ENCODE measurements at regions not wholly inside any gene's neighbourhood (a gene's known extent, or its start where the extent isn't known, plus 50 kb on each side); places are given as distances from the start of the nearest gene placed in this dataset.

GRCh38 chr12:61879229-61879628 lies 381.0 kb upstream of the USP15 start:
- Mint-ChIP-seq H3K27me3 (no peaks in the 10 kb centered on the region), H3K4me1 (ENCODE audit: low read depth) (no peaks in the 10 kb centered on the region), H3K36me3 (ENCODE audit: low read depth) (no peaks in the 10 kb centered on the region), H3K9me3 (no peaks in the 10 kb centered on the region), H3K27ac (no peak overlapping the region), H3K4me3 (no peak overlapping the region)

DNA sequence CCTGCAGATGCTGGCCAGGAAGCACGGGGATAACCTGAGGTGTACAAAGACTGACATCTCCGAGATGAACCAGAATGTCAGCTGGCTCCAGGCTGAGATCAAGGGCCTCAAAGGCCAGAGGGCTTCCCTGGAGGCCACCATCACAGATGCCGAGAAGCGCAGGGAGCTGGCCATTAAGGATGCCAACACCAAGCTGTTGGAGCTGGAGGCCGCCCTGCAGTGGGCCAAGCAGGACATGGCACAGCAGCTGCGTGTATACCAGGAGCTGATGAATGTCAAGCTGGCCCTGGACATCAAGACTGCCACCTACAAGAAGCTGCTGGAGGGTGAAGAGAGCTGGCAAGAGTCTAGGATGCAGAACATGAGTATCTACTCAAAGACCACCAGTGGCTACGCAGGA lies 380.0 kb upstream of the USP15 start:
- no peaks in the 10 kb centered on the region for H3K9me3 Mint-ChIP-seq

DNA sequence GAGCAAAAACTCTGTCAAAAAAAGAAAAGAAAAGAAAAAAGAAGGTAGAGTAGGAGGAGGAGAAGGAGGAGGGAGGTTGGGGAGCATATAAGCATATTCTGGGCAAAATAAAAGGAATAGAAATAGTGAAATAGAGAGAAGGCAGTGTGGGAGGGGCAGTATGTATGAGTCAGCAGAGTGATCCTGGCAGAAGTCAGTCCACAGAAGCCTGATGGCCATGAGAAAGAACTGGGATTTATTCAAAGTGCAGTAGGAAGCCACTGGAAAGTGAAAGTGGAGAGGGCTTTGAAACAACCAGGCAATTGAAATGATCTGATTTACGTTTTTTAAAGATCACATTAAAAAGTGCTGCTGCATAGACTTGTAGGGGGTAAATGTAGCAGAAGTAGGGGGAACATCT lies 368.6 kb upstream of the USP15 start:
- H3K9me3 Mint-ChIP-seq: no peaks in the 10 kb centered on the region

More for the DNA sequence above, 380.0 kb upstream of the USP15 start:
- Mint-ChIP-seq H3K27ac (no peak overlapping the region), H3K4me3 (no peak overlapping the region), H3K4me1 (ENCODE audit: low read depth) (no peaks in the 10 kb centered on the region), H3K36me3 (ENCODE audit: low read depth) (no peaks in the 10 kb centered on the region), H3K27me3 (no peaks in the 10 kb centered on the region)

DNA sequence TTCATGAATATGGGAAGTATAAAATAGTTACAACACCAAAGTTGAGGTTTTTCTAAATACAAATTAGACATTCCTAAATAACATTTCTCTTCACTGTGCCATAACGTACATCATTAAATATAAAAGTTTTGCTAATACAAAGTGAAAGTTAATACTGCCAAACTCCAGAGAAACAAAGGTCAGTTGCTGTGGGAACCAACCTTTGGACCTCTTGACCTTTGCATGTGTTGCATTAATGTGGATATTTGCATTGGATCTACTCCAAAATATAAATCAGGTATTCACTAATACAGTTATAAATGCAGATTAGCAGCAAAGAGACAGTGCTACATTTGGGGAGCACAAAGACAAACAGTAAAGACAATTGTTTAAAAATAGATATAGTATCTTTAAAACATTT lies 366.0 kb upstream of the USP15 start:
- Mint-ChIP-seq H3K27ac (no peak overlapping the region), H3K9me3 (peaks cover 6% of the 10 kb centered on the region), H3K4me3 (no peak overlapping the region), H3K27me3 (peaks cover 3% of the 10 kb centered on the region), H3K4me1 (ENCODE audit: low read depth) (no peaks in the 10 kb centered on the region), H3K36me3 (ENCODE audit: low read depth) (no peaks in the 10 kb centered on the region)

More for the DNA sequence above, 368.6 kb upstream of the USP15 start:
- Mint-ChIP-seq H3K27ac (no peak overlapping the region), H3K27me3 (peaks cover 3% of the 10 kb centered on the region), H3K36me3 (ENCODE audit: low read depth) (no peaks in the 10 kb centered on the region), H3K4me3 (no peak overlapping the region), H3K4me1 (ENCODE audit: low read depth) (no peaks in the 10 kb centered on the region)

DNA sequence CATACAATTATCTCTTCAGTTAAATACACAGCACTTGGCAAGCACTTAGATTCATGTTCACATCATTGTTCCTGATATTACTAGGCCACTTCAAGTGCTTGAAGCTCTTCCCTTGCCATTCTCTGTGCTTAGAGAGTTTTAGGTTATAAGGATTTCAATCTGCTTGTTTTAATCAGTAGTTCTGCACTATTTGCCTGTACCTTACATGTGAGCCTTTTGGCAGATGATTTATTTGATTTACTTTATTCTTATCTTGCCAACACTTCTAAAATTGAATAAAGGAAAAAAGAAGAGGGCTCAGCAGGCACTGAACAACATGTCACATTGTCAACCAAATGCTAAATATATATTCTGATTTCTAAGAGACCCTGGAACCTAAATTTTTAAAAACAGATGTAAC lies 363.8 kb upstream of the USP15 start:
- Mint-ChIP-seq H3K27me3 (no peaks in the 10 kb centered on the region), H3K9me3 (peaks cover 9% of the 10 kb centered on the region), H3K36me3 (ENCODE audit: low read depth) (no peaks in the 10 kb centered on the region), H3K4me3 (no peak overlapping the region), H3K27ac (no peak overlapping the region), H3K4me1 (ENCODE audit: low read depth) (no peaks in the 10 kb centered on the region)

GRCh38 chr12:61902403-61902802 lies 357.8 kb upstream of the USP15 start:
- Mint-ChIP-seq H3K4me1 (ENCODE audit: low read depth) (no peaks in the 10 kb centered on the region), H3K4me3 (no peak overlapping the region), H3K27ac (no peak overlapping the region), H3K9me3 (peaks cover 18% of the 10 kb centered on the region), H3K36me3 (ENCODE audit: low read depth) (no peaks in the 10 kb centered on the region), H3K27me3 (no peaks in the 10 kb centered on the region)

- Mint-ChIP-seq H3K27ac (no peak overlapping the region), H3K4me3 (no peak overlapping the region), H3K27me3 (no peaks in the 10 kb centered on the region), H3K36me3 (ENCODE audit: low read depth) (no peaks in the 10 kb centered on the region), H3K9me3 (no peaks in the 10 kb centered on the region), H3K4me1 (ENCODE audit: low read depth) (no peaks in the 10 kb centered on the region)
Observed at GRCh38 chr12:61911113-61911512, 349.1 kb upstream of the USP15 start.

DNA sequence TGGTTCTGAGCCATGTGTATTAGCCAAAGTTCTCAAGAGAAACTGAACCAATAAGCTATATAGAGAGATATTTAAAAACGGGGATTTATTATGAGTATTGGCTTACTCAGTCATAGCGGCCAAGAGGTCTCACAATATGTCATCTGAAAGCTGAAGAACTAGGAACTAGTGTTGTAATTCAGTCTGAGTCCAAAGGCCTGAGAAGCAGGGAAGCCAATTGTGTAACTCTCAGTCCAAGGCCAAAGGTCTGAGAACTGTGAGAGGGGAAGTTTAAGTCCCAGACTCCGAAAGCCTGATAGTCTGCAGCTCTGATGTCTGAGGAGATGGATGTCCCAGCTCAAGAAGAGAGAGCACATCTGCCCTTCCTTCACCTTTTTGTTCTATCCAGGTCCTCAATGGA lies 344.8 kb upstream of the USP15 start:
- Mint-ChIP-seq H3K4me3 (no peak overlapping the region), H3K4me1 (ENCODE audit: low read depth) (no peaks in the 10 kb centered on the region), H3K9me3 (peaks cover 1% of the 10 kb centered on the region), H3K36me3 (ENCODE audit: low read depth) (no peaks in the 10 kb centered on the region), H3K27me3 (no peaks in the 10 kb centered on the region), H3K27ac (no peak overlapping the region)

DNA sequence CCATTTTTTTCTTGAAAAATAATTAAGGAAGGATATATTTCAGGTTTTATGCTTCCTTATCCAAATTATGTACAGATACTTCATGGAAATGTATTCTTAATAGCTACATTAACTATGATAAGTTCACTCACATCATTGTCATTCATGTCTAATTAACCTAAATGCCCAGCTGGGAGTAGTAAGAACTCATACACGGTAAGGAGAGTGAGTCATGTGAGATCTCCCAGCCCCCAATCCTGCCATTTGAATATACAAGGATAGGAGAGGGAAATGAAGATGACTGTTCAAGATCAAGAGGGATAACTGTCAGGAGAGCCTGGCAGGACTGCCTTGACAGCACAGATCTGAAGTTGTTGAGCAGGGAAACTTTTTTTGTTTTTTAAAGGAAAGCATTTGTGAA lies 343.4 kb upstream of the USP15 start:
- Mint-ChIP-seq H3K9me3 (peaks cover 13% of the 10 kb centered on the region), H3K27ac (no peak overlapping the region), H3K4me3 (no peak overlapping the region), H3K4me1 (ENCODE audit: low read depth) (no peaks in the 10 kb centered on the region), H3K27me3 (no peaks in the 10 kb centered on the region), H3K36me3 (ENCODE audit: low read depth) (no peaks in the 10 kb centered on the region)

DNA sequence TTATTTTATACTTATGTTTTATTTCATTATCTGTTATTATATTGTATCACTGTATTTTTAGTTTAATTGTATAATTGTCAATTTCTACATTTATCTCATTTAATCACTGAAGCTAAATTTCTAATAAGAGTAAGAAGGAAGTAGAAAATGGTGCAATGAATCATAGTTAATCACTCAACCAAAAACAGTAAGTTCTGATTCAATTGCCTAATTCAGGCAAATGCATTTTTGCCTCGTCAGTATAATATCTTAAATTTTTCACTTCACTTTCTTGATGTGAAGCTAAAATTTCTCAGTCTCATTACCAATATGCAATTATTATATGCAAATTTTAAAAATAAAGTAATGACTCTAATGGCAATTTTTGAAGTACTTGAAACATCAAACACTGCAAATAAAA lies 340.5 kb upstream of the USP15 start:
- peaks cover 23% of the 10 kb centered on the region for H3K9me3 Mint-ChIP-seq
- no peaks in the 10 kb centered on the region for H3K4me1 Mint-ChIP-seq (ENCODE audit: low read depth)
- H3K36me3 Mint-ChIP-seq (ENCODE audit: low read depth): no peaks in the 10 kb centered on the region
- H3K27me3 Mint-ChIP-seq: no peaks in the 10 kb centered on the region
- no peak overlapping the region for H3K4me3 Mint-ChIP-seq
- no peak overlapping the region for H3K27ac Mint-ChIP-seq

DNA sequence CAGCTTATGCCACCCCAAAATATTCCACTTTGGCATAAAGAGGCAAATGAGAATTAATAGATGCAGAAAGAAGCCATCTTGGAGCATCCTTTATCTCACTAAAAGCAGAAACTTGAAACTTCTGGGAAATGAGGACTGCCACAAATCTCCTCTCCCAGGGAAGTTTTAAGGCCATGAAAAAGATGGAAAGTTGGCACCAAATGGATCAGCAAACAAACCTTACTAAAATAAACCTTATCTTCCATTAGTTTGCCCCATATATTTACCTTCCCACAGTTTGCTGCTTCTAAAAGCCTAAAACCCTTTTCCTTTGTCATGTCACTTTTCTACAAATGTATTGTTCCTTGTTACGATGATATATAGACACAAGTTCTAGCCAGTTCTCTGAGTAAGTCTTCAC lies 340.0 kb upstream of the USP15 start:
- H3K27me3 Mint-ChIP-seq: no peaks in the 10 kb centered on the region
- no peak overlapping the region for H3K4me3 Mint-ChIP-seq
- H3K27ac Mint-ChIP-seq: no peak overlapping the region
- H3K9me3 Mint-ChIP-seq: peaks cover 28% of the 10 kb centered on the region
- no peaks in the 10 kb centered on the region for H3K4me1 Mint-ChIP-seq (ENCODE audit: low read depth)
- no peaks in the 10 kb centered on the region for H3K36me3 Mint-ChIP-seq (ENCODE audit: low read depth)

- Mint-ChIP-seq H3K27me3 (no peaks in the 10 kb centered on the region), H3K36me3 (ENCODE audit: low read depth) (no peaks in the 10 kb centered on the region), H3K4me1 (ENCODE audit: low read depth) (no peaks in the 10 kb centered on the region), H3K27ac (no peak overlapping the region), H3K4me3 (no peak overlapping the region), H3K9me3 (peaks cover 39% of the 10 kb centered on the region)
Observed at GRCh38 chr12:61923152-61923551, 337.1 kb upstream of the USP15 start.

GRCh38 chr12:61934564-61934963 lies 325.6 kb upstream of the USP15 start:
- H3K27ac Mint-ChIP-seq: no peak overlapping the region
- H3K36me3 Mint-ChIP-seq (ENCODE audit: low read depth): no peaks in the 10 kb centered on the region
- no peak overlapping the region for H3K4me3 Mint-ChIP-seq
- H3K9me3 Mint-ChIP-seq: peaks cover 5% of the 10 kb centered on the region
- H3K4me1 Mint-ChIP-seq (ENCODE audit: low read depth): no peaks in the 10 kb centered on the region
- H3K27me3 Mint-ChIP-seq: no peaks in the 10 kb centered on the region

- peaks cover 8% of the 10 kb centered on the region for H3K9me3 Mint-ChIP-seq
- H3K27me3 Mint-ChIP-seq: no peaks in the 10 kb centered on the region
- H3K27ac Mint-ChIP-seq: no peak overlapping the region
- no peaks in the 10 kb centered on the region for H3K36me3 Mint-ChIP-seq (ENCODE audit: low read depth)
- H3K4me1 Mint-ChIP-seq (ENCODE audit: low read depth): no peaks in the 10 kb centered on the region
- H3K4me3 Mint-ChIP-seq: no peak overlapping the region
Observed at GRCh38 chr12:61939977-61940376, 320.2 kb upstream of the USP15 start.

DNA sequence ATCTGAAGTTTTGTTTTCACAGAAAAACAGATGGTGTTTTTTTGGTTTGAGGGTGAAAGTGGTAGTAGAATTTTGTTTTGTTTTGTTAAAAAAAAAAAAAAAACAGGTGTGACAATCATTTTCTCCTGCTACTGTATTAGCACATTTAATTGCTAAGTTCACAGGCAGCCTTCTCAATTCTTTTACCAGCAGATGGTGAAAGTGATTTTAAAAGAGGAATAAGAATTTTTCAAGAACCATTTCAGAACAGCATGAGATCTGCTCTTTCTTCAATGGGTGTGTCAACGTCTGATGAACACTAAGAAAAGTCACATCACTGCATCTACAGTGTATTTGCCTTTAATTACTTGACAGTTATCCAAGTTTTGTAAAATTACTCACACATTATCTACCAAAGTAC lies 303.7 kb upstream of the USP15 start:
- Mint-ChIP-seq H3K27ac (no peak overlapping the region), H3K9me3 (no peaks in the 10 kb centered on the region), H3K4me1 (ENCODE audit: low read depth) (no peaks in the 10 kb centered on the region), H3K36me3 (ENCODE audit: low read depth) (no peaks in the 10 kb centered on the region), H3K4me3 (no peak overlapping the region), H3K27me3 (no peaks in the 10 kb centered on the region)

DNA sequence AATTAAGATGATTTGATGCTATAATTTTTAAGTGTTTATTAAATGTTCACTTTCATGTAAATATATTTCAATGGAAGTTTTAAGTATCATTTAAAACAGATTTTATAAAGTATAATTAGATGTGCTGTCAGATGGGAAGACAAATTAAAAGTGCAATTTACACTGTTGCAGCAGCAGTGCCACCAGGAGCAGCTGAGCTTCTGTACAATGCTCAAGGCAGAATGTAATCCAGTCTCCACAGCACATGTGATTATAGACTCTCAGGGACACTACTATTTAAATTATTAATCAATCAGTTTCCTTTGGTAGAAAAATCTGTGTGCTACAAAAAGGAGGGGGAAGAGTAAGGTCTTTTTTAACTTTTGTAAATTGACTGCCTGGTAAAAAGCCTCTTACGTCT lies 285.7 kb upstream of the USP15 start:
- H3K4me1 Mint-ChIP-seq (ENCODE audit: low read depth): no peaks in the 10 kb centered on the region
- H3K9me3 Mint-ChIP-seq: peaks cover 6% of the 10 kb centered on the region
- no peaks in the 10 kb centered on the region for H3K27me3 Mint-ChIP-seq
- no peaks in the 10 kb centered on the region for H3K36me3 Mint-ChIP-seq (ENCODE audit: low read depth)
- no peak overlapping the region for H3K27ac Mint-ChIP-seq
- no peak overlapping the region for H3K4me3 Mint-ChIP-seq

GRCh38 chr12:61985830-61986229 lies 274.4 kb upstream of the USP15 start:
- Mint-ChIP-seq H3K4me3 (no peak overlapping the region), H3K27ac (no peak overlapping the region), H3K9me3 (no peaks in the 10 kb centered on the region), H3K4me1 (ENCODE audit: low read depth) (no peaks in the 10 kb centered on the region), H3K27me3 (no peaks in the 10 kb centered on the region), H3K36me3 (ENCODE audit: low read depth) (no peaks in the 10 kb centered on the region)
